Ovary (tissue), 3 donors: ENCODE measurements at regions not wholly inside any gene's neighbourhood (a gene's known extent, or its start where the extent isn't known, plus 50 kb on each side); places are given as distances from the start of the nearest gene placed in this dataset.

Experiments used
- EP300 ChIP-seq: sonication (generic); formaldehyde crosslinking; IDR thresholded peaks from one replicate; pipeline ENCODE4 v1.6.1; 2017; ENCODE audit warnings: antibody characterized with exemption
- POLR2A ChIP-seq: fragments of 450-650 bp; IDR thresholded peaks from one replicate; pipeline ENCODE4 v1.6.1; 2017; ENCODE audit warnings: antibody characterized with exemption, mild to moderate bottlenecking, moderate library complexity
- TF ChIP-seq, protein P1 (sequence below), 3 donors: fragments of 450-650 bp in 2 of 3; fragments of 200-600 bp in 1 of 3; IDR thresholded peaks; one replicate each; pipeline versions ENCODE4 v1.5.1 to v1.8.0; 2016 to 2022; ENCODE audit warnings: antibody characterized with exemption in 3 of 3, mild to moderate bottlenecking in 1 of 3
- donor health status: DM: no; HTN: no; CAD: no.

- TF ChIP-seq, protein P1, sequence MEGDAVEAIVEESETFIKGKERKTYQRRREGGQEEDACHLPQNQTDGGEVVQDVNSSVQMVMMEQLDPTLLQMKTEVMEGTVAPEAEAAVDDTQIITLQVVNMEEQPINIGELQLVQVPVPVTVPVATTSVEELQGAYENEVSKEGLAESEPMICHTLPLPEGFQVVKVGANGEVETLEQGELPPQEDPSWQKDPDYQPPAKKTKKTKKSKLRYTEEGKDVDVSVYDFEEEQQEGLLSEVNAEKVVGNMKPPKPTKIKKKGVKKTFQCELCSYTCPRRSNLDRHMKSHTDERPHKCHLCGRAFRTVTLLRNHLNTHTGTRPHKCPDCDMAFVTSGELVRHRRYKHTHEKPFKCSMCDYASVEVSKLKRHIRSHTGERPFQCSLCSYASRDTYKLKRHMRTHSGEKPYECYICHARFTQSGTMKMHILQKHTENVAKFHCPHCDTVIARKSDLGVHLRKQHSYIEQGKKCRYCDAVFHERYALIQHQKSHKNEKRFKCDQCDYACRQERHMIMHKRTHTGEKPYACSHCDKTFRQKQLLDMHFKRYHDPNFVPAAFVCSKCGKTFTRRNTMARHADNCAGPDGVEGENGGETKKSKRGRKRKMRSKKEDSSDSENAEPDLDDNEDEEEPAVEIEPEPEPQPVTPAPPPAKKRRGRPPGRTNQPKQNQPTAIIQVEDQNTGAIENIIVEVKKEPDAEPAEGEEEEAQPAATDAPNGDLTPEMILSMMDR (IDR thresholded peaks at IDR 0.05) = no peak
- TF ChIP-seq EP300 (no peak), POLR2A (no peak)
Observed at GRCh38 chrX:10073671-10074070, 83.1 kb upstream of the CLCN4 start.
